Endodermal cell (in vitro differentiated cells): ENCODE measurements at regions not wholly inside any gene's neighbourhood (a gene's known extent, or its start where the extent isn't known, plus 50 kb on each side); places are given as distances from the start of the nearest gene placed in this dataset.
"Not testable (repeated sequence)": the region's sequence is repeated elsewhere in the genome, so short reads cannot be mapped to it uniquely, and the experiment has no call there.

Experiments
- DNase-seq: peaks from one replicate; pipeline ENCODE4 v3.0.0-alpha.2; 2017
- H3K27ac ChIP-seq: 2 replicates; pipeline ENCODE4 v1.5.1; 2013; ENCODE audit warnings: mild to moderate bottlenecking, low read depth, low read length, moderate library complexity
- H3K27me3 ChIP-seq: 2 replicates; pipeline ENCODE4 v1.6.1; 2013; ENCODE audit warnings: mild to moderate bottlenecking, low read length, moderate library complexity; ENCODE audit not compliant: insufficient read depth, control insufficient read depth, poor library complexity, severe bottlenecking
- H3K36me3 ChIP-seq: 2 replicates; pipeline ENCODE4 v1.7.0; 2013; ENCODE audit warnings: mild to moderate bottlenecking, low read length, moderate library complexity; ENCODE audit not compliant: control insufficient read depth, insufficient read depth
- H3K4me1 ChIP-seq: one replicate; pipeline ENCODE4 v1.7.0; 2013; ENCODE audit warnings: low read length; ENCODE audit not compliant: control insufficient read depth, insufficient read depth
- H3K4me3 ChIP-seq: 2 replicates; pipeline ENCODE4 v1.5.1; 2013; ENCODE audit warnings: mild to moderate bottlenecking, low read length, moderate library complexity
- H3K9ac ChIP-seq: 2 replicates; pipeline ENCODE4 v1.6.1; 2013; ENCODE audit warnings: mild to moderate bottlenecking, low read length, moderate library complexity; ENCODE audit not compliant: poor library complexity, severe bottlenecking; ENCODE audit errors: extremely low read depth
- H3K9me3 ChIP-seq: 2 replicates; pipeline ENCODE4 v1.6.1; 2013; ENCODE audit warnings: mild to moderate bottlenecking, low read length, moderate library complexity; ENCODE audit not compliant: control insufficient read depth
- H3K27ac Mint-ChIP-seq: 2 replicates; pipeline ENCODE4 v1.8.0; 2020; ENCODE audit warnings: mixed read lengths
- H3K27me3 Mint-ChIP-seq: 2 replicates; pipeline ENCODE4 v1.8.0; 2021; ENCODE audit warnings: mild to moderate bottlenecking, mixed read lengths; ENCODE audit not compliant: insufficient read depth
- H3K36me3 Mint-ChIP-seq: 2 replicates; pipeline ENCODE4 v1.8.0; 2020; ENCODE audit warnings: low read depth, mixed read lengths
- H3K4me1 Mint-ChIP-seq: 2 replicates; pipeline ENCODE4 v1.8.0; 2020; ENCODE audit warnings: mixed read lengths
- H3K4me3 Mint-ChIP-seq: 2 replicates; pipeline ENCODE4 v1.8.0; 2020; ENCODE audit warnings: mild to moderate bottlenecking, moderate library complexity, mixed read lengths
- H3K9me3 Mint-ChIP-seq: 2 replicates; pipeline ENCODE4 v1.8.0; 2020; ENCODE audit warnings: mild to moderate bottlenecking, mixed read lengths
- WGBS, 2 experiments: methylation state at CpG; one replicate each; pipeline versions ENCODE4 v1.1.5 to v1.1.7; 2013; ENCODE audit warnings: missing lambda C conversion rate in 2 of 2, mixed read lengths in 1 of 2; ENCODE audit not compliant: insufficient coverage in 1 of 2, insufficient read length in 1 of 2; 5-methylcytosine and 5-hydroxymethylcytosine counted together

GRCh38 chr16:32038783-32039496, 165.3 kb downstream of the ZNF267 start:
- not testable (repeated sequence) for H3K36me3 Mint-ChIP-seq, H3K27ac ChIP-seq, H3K27ac Mint-ChIP-seq, H3K4me1 ChIP-seq, H3K4me1 Mint-ChIP-seq, H3K27me3 ChIP-seq, H3K4me3 ChIP-seq, H3K27me3 Mint-ChIP-seq, H3K9me3 Mint-ChIP-seq, H3K4me3 Mint-ChIP-seq, H3K36me3 ChIP-seq, H3K9me3 ChIP-seq, H3K9ac ChIP-seq
- peak; percentile 29 for DNase-seq
- 88% methylated on average over 2 of the region's 10 CpGs; no CpG with 5 or more reads in 1 of the 2 experiments for WGBS, 2 experiments

GRCh38 chr16:32039919-32040318, 166.3 kb downstream of the ZNF267 start:
- not testable (repeated sequence) for H3K4me1 ChIP-seq, H3K9me3 ChIP-seq, H3K27me3 Mint-ChIP-seq, H3K4me3 Mint-ChIP-seq, H3K36me3 ChIP-seq, H3K27ac Mint-ChIP-seq, H3K27ac ChIP-seq, H3K4me1 Mint-ChIP-seq, H3K4me3 ChIP-seq, H3K9me3 Mint-ChIP-seq, H3K36me3 Mint-ChIP-seq, H3K9ac ChIP-seq, H3K27me3 ChIP-seq, DNase-seq
- no CpG with 5 or more reads among the region's 10 CpGs for WGBS, 2 experiments

GRCh38 chr16:32066016-32066651, 187.0 kb upstream of the TP53TG3D start:
- H3K9ac ChIP-seq, H3K9me3 Mint-ChIP-seq, H3K9me3 ChIP-seq, H3K4me3 ChIP-seq, H3K36me3 Mint-ChIP-seq, H3K27ac ChIP-seq, H3K27ac Mint-ChIP-seq, H3K27me3 Mint-ChIP-seq, H3K36me3 ChIP-seq, H3K4me3 Mint-ChIP-seq, H3K4me1 ChIP-seq, H3K27me3 ChIP-seq, H3K4me1 Mint-ChIP-seq: not testable (repeated sequence)
- WGBS, 2 experiments = 10 to 74% methylated on average over 2 to 10 of the region's 13 CpGs
- peak; percentile 4 for DNase-seq

GRCh38 chr16:32071586-32071985, 181.5 kb upstream of the TP53TG3D start:
- no CpG with 5 or more reads among the region's 3 CpGs for WGBS, 2 experiments
- not testable (repeated sequence) for H3K4me1 Mint-ChIP-seq, H3K4me3 Mint-ChIP-seq, H3K36me3 ChIP-seq, H3K9me3 Mint-ChIP-seq, H3K36me3 Mint-ChIP-seq, H3K9ac ChIP-seq, H3K4me1 ChIP-seq, H3K27me3 ChIP-seq, H3K9me3 ChIP-seq, H3K27ac Mint-ChIP-seq, H3K27me3 Mint-ChIP-seq, H3K4me3 ChIP-seq, DNase-seq, H3K27ac ChIP-seq

GRCh38 chr16:32083891-32084290, 169.2 kb upstream of the TP53TG3D start:
- H3K4me1 Mint-ChIP-seq, H3K27ac Mint-ChIP-seq: not testable (repeated sequence)

GRCh38 chr16:32084656-32085401, 168.3 kb upstream of the TP53TG3D start:
- not testable (repeated sequence) for DNase-seq, H3K4me3 ChIP-seq, H3K27ac Mint-ChIP-seq, H3K27me3 Mint-ChIP-seq, H3K27me3 ChIP-seq, H3K36me3 Mint-ChIP-seq, H3K9me3 Mint-ChIP-seq, H3K4me3 Mint-ChIP-seq, H3K4me1 Mint-ChIP-seq, H3K27ac ChIP-seq, H3K9ac ChIP-seq, H3K9me3 ChIP-seq, H3K36me3 ChIP-seq, H3K4me1 ChIP-seq
- WGBS, 2 experiments = 94 to 96% methylated on average over 8 to 31 of the region's 86 CpGs

More at GRCh38 chr16:32083891-32084290, 169.2 kb upstream of the TP53TG3D start:
- H3K9ac ChIP-seq, H3K4me3 Mint-ChIP-seq, H3K4me3 ChIP-seq, DNase-seq, H3K9me3 ChIP-seq, H3K27ac ChIP-seq, H3K36me3 ChIP-seq, H3K9me3 Mint-ChIP-seq, H3K27me3 ChIP-seq, H3K4me1 ChIP-seq, H3K36me3 Mint-ChIP-seq, H3K27me3 Mint-ChIP-seq: not testable (repeated sequence)
- WGBS, 2 experiments = 75% methylated on average over 2 of the region's 15 CpGs; no CpG with 5 or more reads in 1 of the 2 experiments
